ENCODE measurements at regions not wholly inside any gene's neighbourhood (a gene's known extent, or its start where the extent isn't known, plus 50 kb on each side); places are given as distances from the start of the nearest gene placed in this dataset.
"Not testable (repeated sequence)": the region's sequence is repeated elsewhere in the genome, so short reads cannot be mapped to it uniquely, and the experiment has no call there.

GRCh38 chr20:57782631-57783041, 72.8 kb upstream of the PMEPA1 start:
- Histone ChIP-seq H3K36me3 (replicated peaks) (no peaks in the 10 kb centered on the region), H3K4me3 (no peak overlapping the region), H3K9me3 (no peaks in the 10 kb centered on the region), H3K27me3 (ENCODE audit: low read depth) (no peaks in the 10 kb centered on the region), H3K4me1 (no peaks in the 10 kb centered on the region)
- in situ Hi-C loops (cut with MboI; ENCODE audit: low sequenced_read_pairs) = no loop called here
- DNase-seq (ENCODE audit: low spot score in 2 of 2) = no peak

DNA sequence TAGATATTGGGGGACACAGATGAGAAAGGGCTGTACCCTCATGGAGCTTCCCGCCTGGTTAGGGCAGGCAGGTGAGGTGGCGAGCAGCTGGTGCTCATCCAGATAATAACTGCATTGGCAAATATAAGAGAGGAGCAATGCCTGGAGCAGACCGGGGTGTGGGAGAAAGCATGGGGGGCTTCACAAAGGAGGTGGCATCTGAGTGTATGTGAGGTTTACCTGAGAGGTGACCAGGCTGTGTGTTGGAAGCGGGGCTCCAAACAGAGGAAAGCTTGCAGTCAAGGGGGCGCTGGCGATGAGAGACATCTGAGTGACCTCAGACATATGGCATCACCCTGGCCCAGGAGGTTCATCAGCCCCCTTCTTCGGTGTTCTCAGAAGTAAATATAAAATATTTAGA, 72.1 kb upstream of the PMEPA1 start:
- Histone ChIP-seq H3K4me1 (no peaks in the 10 kb centered on the region), H3K9me3 (no peaks in the 10 kb centered on the region), H3K4me3 (no peak overlapping the region), H3K27me3 (ENCODE audit: low read depth) (no peaks in the 10 kb centered on the region), H3K36me3 (replicated peaks) (no peaks in the 10 kb centered on the region)
- in situ Hi-C loops (cut with MboI; ENCODE audit: low sequenced_read_pairs) = no loop called here
- no peak for DNase-seq (ENCODE audit: low spot score in 2 of 2)

DNA sequence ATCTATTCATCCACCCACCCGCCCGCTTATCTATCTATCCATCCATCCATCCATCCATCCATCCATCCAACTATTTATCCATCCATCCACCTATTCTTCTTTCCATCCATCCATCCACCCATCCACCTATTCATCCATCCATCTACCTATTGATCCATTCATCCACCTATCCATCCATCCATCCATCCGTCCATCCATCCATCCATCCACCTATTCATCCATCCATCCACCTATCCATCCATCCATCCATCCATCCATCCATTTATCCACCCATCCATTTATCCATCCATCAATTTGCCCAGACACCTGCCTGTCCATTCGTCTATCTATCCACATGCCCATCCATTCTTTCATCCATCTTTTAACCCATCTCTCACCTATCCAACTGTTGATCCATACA, 71.1 kb upstream of the PMEPA1 start:
- Histone ChIP-seq H3K4me3 (no peak overlapping the region), H3K36me3 (replicated peaks) (no peaks in the 10 kb centered on the region), H3K9me3 (no peaks in the 10 kb centered on the region), H3K27me3 (ENCODE audit: low read depth) (no peaks in the 10 kb centered on the region), H3K4me1 (no peaks in the 10 kb centered on the region)
- no peak for DNase-seq (ENCODE audit: low spot score in 2 of 2)
- in situ Hi-C loops (cut with MboI; ENCODE audit: low sequenced_read_pairs) = no loop called here

DNA sequence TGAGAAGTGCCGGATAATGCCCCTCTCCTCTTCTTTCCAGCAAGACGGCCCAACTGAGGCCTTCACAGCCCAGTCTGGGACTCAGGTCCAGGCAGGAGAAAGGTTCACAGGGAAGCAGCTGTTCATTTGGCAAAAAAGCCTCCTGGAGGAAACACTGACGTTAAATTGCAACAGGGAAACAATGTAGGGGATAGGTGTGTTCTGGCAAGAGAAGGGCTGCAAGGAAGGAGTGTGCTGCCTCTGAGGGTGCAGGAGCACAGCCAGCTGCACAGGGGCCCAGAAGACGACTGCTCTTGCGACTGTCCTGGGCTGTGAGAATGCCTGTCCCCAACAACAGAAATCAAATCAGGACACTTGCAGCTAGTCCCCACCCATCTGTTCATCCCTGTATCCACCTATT, 70.6 kb upstream of the PMEPA1 start:
- no peaks in the 10 kb centered on the region for H3K27me3 ChIP-seq (ENCODE audit: low read depth)
- no peaks in the 10 kb centered on the region for H3K4me1 ChIP-seq
- DNase-seq (ENCODE audit: low spot score in 2 of 2) = no peak
- in situ Hi-C loops (cut with MboI; ENCODE audit: low sequenced_read_pairs) = no loop called here
- no peaks in the 10 kb centered on the region for H3K36me3 ChIP-seq (replicated peaks)
- H3K9me3 ChIP-seq = no peaks in the 10 kb centered on the region
- H3K4me3 ChIP-seq = no peak overlapping the region

GRCh38 chr20:57779401-57780003, 69.7 kb upstream of the PMEPA1 start:
- Histone ChIP-seq H3K36me3 (replicated peaks) (no peaks in the 10 kb centered on the region), H3K9me3 (no peaks in the 10 kb centered on the region), H3K27me3 (ENCODE audit: low read depth) (no peaks in the 10 kb centered on the region), H3K4me3 (no peak overlapping the region), H3K4me1 (no peaks in the 10 kb centered on the region)
- no peak for DNase-seq (ENCODE audit: low spot score in 2 of 2)
- in situ Hi-C loops (cut with MboI; ENCODE audit: low sequenced_read_pairs) = no loop called here

GRCh38 chr20:57777911-57778310, 68.1 kb upstream of the PMEPA1 start:
- H3K9me3 ChIP-seq = no peaks in the 10 kb centered on the region
- in situ Hi-C loops (cut with MboI; ENCODE audit: low sequenced_read_pairs) = no loop called here
- H3K4me3 ChIP-seq = no peak overlapping the region
- DNase-seq (ENCODE audit: low spot score in 2 of 2) = no peak
- no peaks in the 10 kb centered on the region for H3K27me3 ChIP-seq (ENCODE audit: low read depth)
- no peaks in the 10 kb centered on the region for H3K4me1 ChIP-seq
- no peaks in the 10 kb centered on the region for H3K36me3 ChIP-seq (replicated peaks)

DNA sequence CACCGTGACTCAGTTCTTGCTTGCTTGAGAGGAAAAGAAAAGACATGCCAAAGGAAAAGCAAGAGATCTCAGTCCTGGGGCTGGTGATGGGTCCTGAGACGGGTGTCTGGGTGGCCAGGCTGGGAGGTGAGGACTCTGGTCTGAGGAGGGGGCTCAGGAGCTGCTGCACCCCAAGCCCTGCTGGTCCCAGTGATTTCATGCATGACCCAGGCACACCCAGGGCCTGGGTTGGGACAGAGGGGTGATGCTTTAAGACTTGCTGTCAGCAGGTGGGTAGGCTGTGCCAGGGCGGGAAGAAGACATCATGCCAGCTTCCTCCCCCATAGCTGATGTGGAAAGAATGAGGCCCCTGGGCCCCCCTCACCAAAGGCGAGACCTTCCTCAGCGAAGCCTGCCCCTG, 65.1 kb upstream of the PMEPA1 start:
- in situ Hi-C loops (cut with MboI; ENCODE audit: low sequenced_read_pairs) = no loop called here
- Histone ChIP-seq H3K36me3 (replicated peaks) (no peaks in the 10 kb centered on the region), H3K27me3 (ENCODE audit: low read depth) (no peaks in the 10 kb centered on the region), H3K9me3 (no peaks in the 10 kb centered on the region), H3K4me3 (no peak overlapping the region), H3K4me1 (no peaks in the 10 kb centered on the region)
- DNase-seq (ENCODE audit: low spot score in 2 of 2) = no peak

DNA sequence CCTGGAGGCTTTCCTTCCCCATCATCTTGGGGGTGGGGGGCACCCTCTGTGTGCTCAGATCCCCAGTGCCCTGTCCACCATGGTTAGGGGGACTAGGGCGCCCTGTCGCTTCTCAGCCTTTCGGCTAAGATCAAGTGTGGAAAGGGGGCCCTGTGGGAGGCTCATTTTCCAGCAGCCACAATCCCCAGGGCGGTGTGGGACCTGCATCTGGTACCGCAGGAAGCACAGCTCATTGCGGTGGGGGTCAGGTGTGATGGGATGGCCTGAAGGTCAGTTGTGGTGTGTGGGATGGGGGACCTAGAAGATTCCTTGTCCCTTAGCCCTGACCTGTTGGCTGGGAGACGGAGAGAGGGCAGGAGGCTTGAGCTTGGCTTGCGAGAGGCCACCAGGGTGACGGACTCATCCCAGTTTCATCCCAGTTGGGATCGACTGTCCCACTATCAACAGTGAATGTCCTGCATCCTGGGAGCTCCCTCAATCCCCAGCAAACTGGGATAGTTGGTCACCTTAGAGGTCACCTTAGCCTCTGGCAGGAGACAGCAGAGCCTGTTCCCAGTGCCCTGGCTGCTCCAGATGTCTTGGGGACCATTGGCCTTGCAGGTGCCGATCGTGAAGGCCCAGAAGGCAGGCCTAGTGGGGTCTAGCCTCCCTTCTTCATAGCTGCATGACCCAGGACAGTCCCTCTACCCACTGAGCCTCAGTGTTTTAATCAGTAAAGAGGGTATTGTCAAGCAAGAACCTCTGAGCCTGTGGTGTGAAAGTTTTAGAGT, 64.5 kb upstream of the PMEPA1 start:
- no peak for DNase-seq (ENCODE audit: low spot score in 2 of 2)
- no peak overlapping the region for H3K4me3 ChIP-seq
- H3K27me3 ChIP-seq (ENCODE audit: low read depth) = no peaks in the 10 kb centered on the region
- H3K36me3 ChIP-seq (replicated peaks) = no peaks in the 10 kb centered on the region
- H3K4me1 ChIP-seq = no peaks in the 10 kb centered on the region
- H3K9me3 ChIP-seq = no peaks in the 10 kb centered on the region
- in situ Hi-C loops (cut with MboI; ENCODE audit: low sequenced_read_pairs) = no loop called here

DNA sequence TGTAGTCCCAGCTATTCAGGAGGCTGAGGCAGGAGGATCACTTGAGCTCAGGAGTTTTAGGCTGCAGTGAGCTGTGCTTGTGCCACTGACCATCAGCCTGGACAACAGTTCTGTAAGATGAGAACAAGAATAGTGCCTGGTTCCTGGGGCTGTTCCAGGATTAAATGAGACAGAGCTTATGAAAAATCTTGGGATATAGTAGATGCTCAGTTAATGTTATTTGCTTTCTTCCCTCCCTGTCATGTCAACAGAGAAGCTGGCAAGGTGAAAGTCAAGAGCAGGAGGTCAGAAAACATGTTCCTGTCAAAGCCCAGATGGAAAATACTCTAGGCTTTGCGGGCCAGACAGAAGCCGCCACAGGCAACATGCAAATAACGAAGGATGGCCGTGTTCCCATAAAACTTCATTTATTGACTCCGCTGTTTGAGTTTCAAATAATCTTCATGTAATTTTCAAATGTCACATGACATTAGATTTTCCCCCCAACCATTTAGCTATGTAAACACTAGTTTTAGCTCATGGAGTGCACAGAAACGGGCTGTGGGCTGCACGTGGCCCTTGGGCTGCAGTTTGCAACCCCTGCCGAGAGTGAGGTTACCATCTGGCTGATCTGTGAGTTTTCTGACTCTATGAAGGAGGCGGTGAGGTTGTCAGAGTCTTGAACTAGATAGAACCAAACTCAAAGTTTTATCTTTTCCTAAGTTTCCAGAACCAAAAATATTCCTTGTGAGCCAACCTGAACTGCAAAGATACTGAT, 63.4 kb upstream of the PMEPA1 start:
- in situ Hi-C loops (cut with MboI; ENCODE audit: low sequenced_read_pairs) = no loop called here
- no peak overlapping the region for H3K4me3 ChIP-seq
- DNase-seq (ENCODE audit: low spot score in 2 of 2) = no peak
- no peaks in the 10 kb centered on the region for H3K27me3 ChIP-seq (ENCODE audit: low read depth)
- no peaks in the 10 kb centered on the region for H3K9me3 ChIP-seq
- no peaks in the 10 kb centered on the region for H3K36me3 ChIP-seq (replicated peaks)
- H3K4me1 ChIP-seq = no peaks in the 10 kb centered on the region

DNA sequence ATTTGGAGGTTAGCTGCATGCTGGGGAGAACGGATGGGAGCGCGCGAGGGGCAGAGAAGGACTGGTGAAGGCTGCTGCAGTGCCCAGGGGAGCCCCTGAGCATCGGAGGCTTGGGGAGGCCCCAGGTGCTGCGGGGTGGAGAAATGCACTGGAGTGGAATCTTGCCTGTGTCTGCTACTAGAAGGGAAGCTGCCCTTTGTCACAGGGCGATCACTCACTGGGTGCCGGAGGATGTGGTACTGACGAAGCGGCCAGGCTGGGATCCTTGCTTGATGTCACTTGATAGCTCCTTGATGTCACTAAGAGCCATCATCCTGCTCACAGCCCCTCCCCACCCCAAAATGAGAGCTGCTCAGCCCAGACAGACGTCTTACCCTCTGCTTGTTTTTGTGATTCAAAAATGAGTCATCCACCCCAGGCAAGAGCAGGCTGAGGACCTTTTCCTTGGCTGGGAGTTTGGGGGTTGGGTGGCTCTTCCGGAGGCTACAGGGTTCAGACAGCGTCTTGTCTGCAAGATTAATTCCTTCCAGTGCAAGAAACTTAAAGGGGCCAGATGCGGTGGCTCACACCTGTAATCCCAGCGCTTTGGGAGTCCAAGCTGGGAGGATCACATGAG, 62.6 kb upstream of the PMEPA1 start:
- in situ Hi-C loops (cut with MboI; ENCODE audit: low sequenced_read_pairs) = no loop called here
- no peak for DNase-seq (ENCODE audit: low spot score in 2 of 2)
- H3K4me1 ChIP-seq = 0 out of 2 replicates have a peak, but pooled peaks cover 4% of the 10 kb centered on the region
- H3K4me3 ChIP-seq = no peak overlapping the region
- H3K27me3 ChIP-seq (ENCODE audit: low read depth) = no peaks in the 10 kb centered on the region
- H3K36me3 ChIP-seq (replicated peaks) = no peaks in the 10 kb centered on the region
- H3K9me3 ChIP-seq = no peaks in the 10 kb centered on the region

GRCh38 chr20:57770852-57771720, 61.3 kb upstream of the PMEPA1 start:
- no peaks in the 10 kb centered on the region for H3K9me3 ChIP-seq
- H3K4me3 ChIP-seq = no peak overlapping the region
- 0 out of 2 replicates have a peak, but pooled peaks cover 4% of the 10 kb centered on the region for H3K4me1 ChIP-seq
- H3K36me3 ChIP-seq (replicated peaks) = no peaks in the 10 kb centered on the region
- in situ Hi-C loops (cut with MboI; ENCODE audit: low sequenced_read_pairs) = no loop called here
- no peak for DNase-seq (ENCODE audit: low spot score in 2 of 2)
- H3K27me3 ChIP-seq (ENCODE audit: low read depth) = no peaks in the 10 kb centered on the region

GRCh38 chr20:57770401-57770800, 60.6 kb upstream of the PMEPA1 start:
- H3K4me3 ChIP-seq; DNase-seq (ENCODE audit: low spot score in 2 of 2); in situ Hi-C loops (cut with MboI; ENCODE audit: low sequenced_read_pairs); H3K9me3 ChIP-seq; H3K36me3 ChIP-seq (replicated peaks); H3K27me3 ChIP-seq (ENCODE audit: low read depth); H3K4me1 ChIP-seq: not testable (repeated sequence)

- no peaks in the 10 kb centered on the region for H3K9me3 ChIP-seq
- no peak for DNase-seq (ENCODE audit: low spot score in 2 of 2)
- no peak overlapping the region for H3K4me3 ChIP-seq
- H3K4me1 ChIP-seq = 0 out of 2 replicates have a peak, but pooled peaks cover 4% of the 10 kb centered on the region
- in situ Hi-C loops (cut with MboI; ENCODE audit: low sequenced_read_pairs) = no loop called here
- no peaks in the 10 kb centered on the region for H3K36me3 ChIP-seq (replicated peaks)
- peaks cover 2% of the 10 kb centered on the region; the same call in 1 of the 2 replicates for H3K27me3 ChIP-seq (ENCODE audit: low read depth)
Observed at GRCh38 chr20:57769756-57770155, 59.9 kb upstream of the PMEPA1 start.
